HCT116 (cell line): ENCODE measurements at regions not wholly inside any gene's neighbourhood (a gene's known extent, or its start where the extent isn't known, plus 50 kb on each side); places are given as distances from the start of the nearest gene placed in this dataset.

ENCODE experiments used
- ATAC-seq: fragments of 200-7000 bp; cut with Tn5 transposase; 2 replicates; pipeline ENCODE4 v1.9.1; 2020; ENCODE audit warnings: mild to moderate bottlenecking, moderate library complexity
- BruUV-seq: library from RNA; stranded (reverse); fragments of 400-500 nt; replicated peaks from 2 replicates; lab custom pipeline; 2021; lab: Mats Ljungman, UMichigan
- CTCF ChIA-PET: fragments of 300-600 bp; sonication (Branson Sonifier 250); formaldehyde crosslinking; loops from one replicate; lab custom pipeline; 2021; ENCODE audit warnings: antibody characterized with exemption; lab: Charles Lee
- POLR2A ChIA-PET: fragments of 300-600, 350-600 bp; sonication (Branson Sonifier 250); formaldehyde crosslinking; loops from one replicate; lab custom pipeline; 2021; ENCODE audit warnings: antibody characterized with exemption; lab: Charles Lee
- RAD21 ChIA-PET, 2 experiments: fragments of 300-600 bp; sonication (Branson Sonifier 250); formaldehyde crosslinking; loops; one replicate each; lab custom pipeline; 2023; ENCODE audit warnings: low total read pairs in 2 of 2; ENCODE audit not compliant: uncharacterized antibody in 2 of 2, unreplicated experiment in 2 of 2, low non-redundant PET in 1 of 2; lab: Charles Lee
- DNase-seq: peaks from one replicate; pipeline ENCODE4 v3.0.0-alpha.2; 2010; ENCODE audit warnings: low read depth, low spot score
- H2AFZ ChIP-seq: fragments of 200-600 bp; shearing (Covaris generic), sonication (generic); 2 replicates; pipeline ENCODE4 v1.6.1; 2017; ENCODE audit warnings: low read depth, mixed run types, mixed read lengths, antibody characterized with exemption, low read length; ENCODE audit not compliant: poor library complexity, severe bottlenecking
- H3K27ac ChIP-seq: 2 replicates; pipeline ENCODE4 v1.5.1; 2012; ENCODE audit warnings: low read depth, low read length
- H3K27me3 ChIP-seq: fragments of 200-600 bp; sonication (generic); 2 replicates; pipeline ENCODE4 v1.6.1; 2016; ENCODE audit warnings: mixed run types, low read length, mixed read lengths; ENCODE audit not compliant: insufficient read depth
- H3K36me3 ChIP-seq, 2 experiments: fragments of 200-500 bp in 1 of 2; fragments of 200-600 bp in 1 of 2; sonication (Bioruptor generic) in 1 of 2; sonication (generic) in 1 of 2; 2 replicates each; pipeline versions ENCODE4 v1.5.1 to v1.6.1; 2014 to 2016; ENCODE audit warnings: low read length in 2 of 2, inconsistent platforms in 1 of 2, mixed read lengths in 1 of 2, mixed run types in 1 of 2; ENCODE audit not compliant: insufficient read depth in 2 of 2, control insufficient read depth in 1 of 2
- H3K4me1 ChIP-seq, 2 experiments: fragments of 200-600 bp in 1 of 2; sonication (generic) in 1 of 2; 2 replicates each; pipeline versions ENCODE4 v1.5.1 to v1.6.1; 2012 to 2017; ENCODE audit warnings: low read length in 2 of 2, inconsistent platforms in 1 of 2, mild to moderate bottlenecking in 1 of 2, mixed read lengths in 1 of 2, mixed run types in 1 of 2, moderate library complexity in 1 of 2; ENCODE audit not compliant: insufficient read depth in 2 of 2, control insufficient read depth in 1 of 2
- H3K4me2 ChIP-seq: fragments of 200-600 bp; sonication (generic); 2 replicates; pipeline ENCODE4 v1.6.1; 2017; ENCODE audit warnings: mixed run types, low read length, mixed read lengths
- H3K4me3 ChIP-seq, 2 experiments: fragments of 200-600 bp in 1 of 2; sonication (generic) in 1 of 2; replicated peaks in 1 of 2; 2 replicates each; pipeline ENCODE4 v1.5.1; 2011 to 2016; ENCODE audit warnings: low read length in 2 of 2, control low read depth in 1 of 2, low read depth in 1 of 2, mild to moderate bottlenecking in 1 of 2, mixed read lengths in 1 of 2, mixed run types in 1 of 2
- H3K79me2 ChIP-seq: fragments of 200-600 bp; sonication (generic); 2 replicates; pipeline ENCODE4 v1.6.1; 2017; ENCODE audit warnings: mild to moderate bottlenecking, mixed run types, low read length, moderate library complexity, mixed read lengths; ENCODE audit not compliant: insufficient read depth
- H3K9ac ChIP-seq: fragments of 200-600 bp; sonication (generic); 2 replicates; pipeline ENCODE4 v1.6.1; 2016; ENCODE audit warnings: low read length, mixed read lengths
- H3K9me2 ChIP-seq: fragments of 200-600 bp; sonication (generic), shearing (Covaris generic); 2 replicates; pipeline ENCODE4 v1.6.1; 2017; ENCODE audit warnings: mixed run types, mild to moderate bottlenecking, moderate library complexity; ENCODE audit not compliant: insufficient read depth
- H3K9me3 ChIP-seq, 2 experiments: fragments of 200-500 bp in 1 of 2; fragments of 200-600 bp in 1 of 2; sonication (Bioruptor generic) in 1 of 2; sonication (generic) in 1 of 2; 2 replicates each; pipeline ENCODE4 v1.6.1; 2014 to 2017; ENCODE audit warnings: low read length in 2 of 2, mixed read lengths in 2 of 2, inconsistent platforms in 1 of 2, low read depth in 1 of 2, mild to moderate bottlenecking in 1 of 2, mixed run types in 1 of 2, moderate library complexity in 1 of 2; ENCODE audit not compliant: control insufficient read depth in 1 of 2, insufficient read depth in 1 of 2
- H4K20me1 ChIP-seq: fragments of 200-600 bp; sonication (generic), shearing (Covaris generic); 2 replicates; pipeline ENCODE4 v1.6.1; 2017; ENCODE audit warnings: mixed run types, mild to moderate bottlenecking, moderate library complexity; ENCODE audit not compliant: insufficient read depth
- CEBPB ChIP-seq: IDR thresholded peaks from 2 replicates; pipeline ENCODE4 v1.6.1; 2012; ENCODE audit warnings: low read depth
- EZH2phosphoT487 ChIP-seq: fragments of 200-600 bp; IDR thresholded peaks from 2 replicates; pipeline ENCODE4 v1.6.1; 2018; ENCODE audit warnings: antibody characterized with exemption, borderline replicate concordance
- SRF ChIP-seq: IDR thresholded peaks from 2 replicates; pipeline ENCODE4 v1.6.1; 2012; ENCODE audit warnings: low read depth
- intact Hi-C: fragments of 100-400 bp; cut with micrococcal nuclease; formaldehyde crosslinking; loops from 2 replicates; pipeline ENCODE4 v1.10.0; 2022
- TF ChIP-seq, protein P1 (sequence below): IDR thresholded peaks from 2 replicates; pipeline ENCODE4 v1.6.1; 2012; ENCODE audit warnings: low read depth

- TF ChIP-seq CEBPB: no peak
Measured at GRCh38 chr9:7403028-7403389, 396.6 kb downstream of the DMAC1 start (continued).

DNA sequence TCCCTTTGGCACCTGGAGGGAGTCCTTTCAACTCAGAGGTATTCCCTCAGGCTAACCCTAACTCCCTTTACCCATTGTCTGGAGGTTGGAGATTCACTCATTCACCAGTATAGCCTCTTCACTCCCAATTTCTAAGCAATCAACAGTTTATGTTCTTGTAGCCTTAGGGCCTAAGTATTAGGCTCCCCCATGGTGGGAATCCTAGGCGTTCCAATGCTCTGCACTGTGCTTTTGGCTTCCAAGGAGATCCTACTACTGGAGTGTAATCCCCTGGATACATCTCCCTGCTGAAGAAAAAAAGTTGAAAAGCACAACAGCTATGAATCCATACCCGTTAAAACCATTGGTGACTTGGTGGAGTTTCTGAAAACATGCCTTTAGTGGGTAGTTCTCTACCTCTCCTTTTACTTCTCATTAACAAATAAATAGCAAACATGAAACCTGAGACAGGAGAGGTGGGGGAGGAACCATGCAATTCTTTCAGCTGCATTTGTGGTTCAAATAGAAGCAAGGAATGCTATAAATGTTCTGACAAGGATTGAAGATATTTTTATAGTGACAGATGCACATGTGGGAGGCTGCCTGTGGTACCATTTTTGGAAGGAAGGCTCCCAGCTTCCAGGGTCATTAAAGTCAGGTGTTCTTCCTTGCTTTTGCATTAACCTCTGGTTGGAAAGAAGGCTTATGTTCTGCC, 397.1 kb downstream of the DMAC1 start:
- no peaks in the 10 kb centered on the region for H3K79me2 ChIP-seq
- no peak overlapping the region for H3K27ac ChIP-seq
- TF ChIP-seq, protein P1, sequence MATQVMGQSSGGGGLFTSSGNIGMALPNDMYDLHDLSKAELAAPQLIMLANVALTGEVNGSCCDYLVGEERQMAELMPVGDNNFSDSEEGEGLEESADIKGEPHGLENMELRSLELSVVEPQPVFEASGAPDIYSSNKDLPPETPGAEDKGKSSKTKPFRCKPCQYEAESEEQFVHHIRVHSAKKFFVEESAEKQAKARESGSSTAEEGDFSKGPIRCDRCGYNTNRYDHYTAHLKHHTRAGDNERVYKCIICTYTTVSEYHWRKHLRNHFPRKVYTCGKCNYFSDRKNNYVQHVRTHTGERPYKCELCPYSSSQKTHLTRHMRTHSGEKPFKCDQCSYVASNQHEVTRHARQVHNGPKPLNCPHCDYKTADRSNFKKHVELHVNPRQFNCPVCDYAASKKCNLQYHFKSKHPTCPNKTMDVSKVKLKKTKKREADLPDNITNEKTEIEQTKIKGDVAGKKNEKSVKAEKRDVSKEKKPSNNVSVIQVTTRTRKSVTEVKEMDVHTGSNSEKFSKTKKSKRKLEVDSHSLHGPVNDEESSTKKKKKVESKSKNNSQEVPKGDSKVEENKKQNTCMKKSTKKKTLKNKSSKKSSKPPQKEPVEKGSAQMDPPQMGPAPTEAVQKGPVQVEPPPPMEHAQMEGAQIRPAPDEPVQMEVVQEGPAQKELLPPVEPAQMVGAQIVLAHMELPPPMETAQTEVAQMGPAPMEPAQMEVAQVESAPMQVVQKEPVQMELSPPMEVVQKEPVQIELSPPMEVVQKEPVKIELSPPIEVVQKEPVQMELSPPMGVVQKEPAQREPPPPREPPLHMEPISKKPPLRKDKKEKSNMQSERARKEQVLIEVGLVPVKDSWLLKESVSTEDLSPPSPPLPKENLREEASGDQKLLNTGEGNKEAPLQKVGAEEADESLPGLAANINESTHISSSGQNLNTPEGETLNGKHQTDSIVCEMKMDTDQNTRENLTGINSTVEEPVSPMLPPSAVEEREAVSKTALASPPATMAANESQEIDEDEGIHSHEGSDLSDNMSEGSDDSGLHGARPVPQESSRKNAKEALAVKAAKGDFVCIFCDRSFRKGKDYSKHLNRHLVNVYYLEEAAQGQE: no peak
- TF ChIP-seq EZH2phosphoT487: no peak
- TF ChIP-seq SRF: no peak
- no peak overlapping the region for H3K4me3 ChIP-seq
- H3K4me1 ChIP-seq: no peaks in the 10 kb centered on the region
- no peak overlapping the region for H2AFZ ChIP-seq
- H3K36me3 ChIP-seq: no peaks in the 10 kb centered on the region
- no peaks in the 10 kb centered on the region for H3K9me2 ChIP-seq
- ChIA-PET RAD21 (interaction anchor here in 1 of 2 experiments (0.6 kb wide), 1 partner anchor 498 kb away, joined by 3 read pairs; no protein-coding TSS in a partner anchor), POLR2A (no interaction called here), CTCF (interaction anchor here (0.7 to 1.5 kb wide), 6 partner anchors 12 to 350 kb away, joined by 3 to 6 read pairs (median 4); no protein-coding TSS in a partner anchor)
- no peaks in the 10 kb centered on the region for H4K20me1 ChIP-seq
- DNase-seq (no peak), ATAC-seq (no peak)
- H3K27me3 ChIP-seq: no peaks in the 10 kb centered on the region
- no peak overlapping the region for H3K9ac ChIP-seq
- no peak overlapping the region for H3K4me2 ChIP-seq
- H3K9me3 ChIP-seq: no peaks in the 10 kb centered on the region
- no TSS peak for BruUV-seq
- intact Hi-C loops: loop anchor here (2.0 kb wide), 1 partner anchor 134 kb away; no protein-coding TSS in a partner anchor
